ENCODE measurements at regions not wholly inside any gene's neighbourhood (a gene's known extent, or its start where the extent isn't known, plus 50 kb on each side); places are given as distances from the start of the nearest gene placed in this dataset.

GRCh38 chr22:49305214-49305965 is 522.3 kb downstream of the BRD1 start (continued):
- TF ChIP-seq IRX3 (CRISPR knock-in tag; IDR thresholded peaks at IDR 0.05; ENCODE audit: borderline replicate concordance, low read depth) (no peak), DR1 (CRISPR knock-in tag; IDR thresholded peaks at IDR 0.05) (no peak), ZSCAN22 (CRISPR knock-in tag; IDR thresholded peaks at IDR 0.05) (no peak), HMGA1 (CRISPR knock-in tag; conservative IDR thresholded peaks at IDR 0.05) (no peak), TP53 (CRISPR knock-in tag; conservative IDR thresholded peaks at IDR 0.05) (no peak), ZNF468 (CRISPR knock-in tag; IDR thresholded peaks at IDR 0.05) (no peak), SP4 (CRISPR knock-in tag; IDR thresholded peaks at IDR 0.05) (no peak), ZMYM3 (CRISPR knock-in tag; IDR thresholded peaks at IDR 0.05) (no peak), E2F1 (CRISPR knock-in tag; IDR thresholded peaks at IDR 0.05) (no peak), CENPBD1 (CRISPR knock-in tag; IDR thresholded peaks at IDR 0.05; ENCODE audit: borderline replicate concordance, low read depth) (no peak), ATF1 (CRISPR knock-in tag; IDR thresholded peaks at IDR 0.05) (no peak), PPARG (CRISPR knock-in tag; conservative IDR thresholded peaks at IDR 0.05) (no peak), THAP7 (CRISPR knock-in tag; IDR thresholded peaks at IDR 0.05) (no peak), AKAP8 (CRISPR knock-in tag; IDR thresholded peaks at IDR 0.05) (no peak), ZNF850 (CRISPR knock-in tag; conservative IDR thresholded peaks at IDR 0.05) (no peak), ZNF263 (CRISPR knock-in tag; IDR thresholded peaks at IDR 0.05) (0 out of 2 replicates have a peak, but pooled peaks have one; percentile 23), ZBTB42 (CRISPR knock-in tag; IDR thresholded peaks at IDR 0.05) (0 out of 2 replicates have a peak, but pooled peaks have one; percentile 51), PLSCR1 (CRISPR knock-in tag; IDR thresholded peaks at IDR 0.05; ENCODE audit: borderline replicate concordance) (no peak), FIP1L1 (IDR thresholded peaks at IDR 0.05; ENCODE audit: borderline replicate concordance, insufficient read depth, low read depth, low read length) (no peak), HMG20B (CRISPR knock-in tag; conservative IDR thresholded peaks at IDR 0.05) (no peak), ZNF563 (CRISPR knock-in tag; IDR thresholded peaks at IDR 0.05) (no peak; the same call in 1 of the 2 replicates), KDM1A (CRISPR knock-in tag; IDR thresholded peaks at IDR 0.05) (no peak), MZF1 (CRISPR knock-in tag; IDR thresholded peaks at IDR 0.05; ENCODE audit: borderline replicate concordance) (no peak)

Measured in HepG2 (cell line).